ENCODE measurements at regions not wholly inside any gene's neighbourhood (a gene's known extent, or its start where the extent isn't known, plus 50 kb on each side); places are given as distances from the start of the nearest gene placed in this dataset.

DNA sequence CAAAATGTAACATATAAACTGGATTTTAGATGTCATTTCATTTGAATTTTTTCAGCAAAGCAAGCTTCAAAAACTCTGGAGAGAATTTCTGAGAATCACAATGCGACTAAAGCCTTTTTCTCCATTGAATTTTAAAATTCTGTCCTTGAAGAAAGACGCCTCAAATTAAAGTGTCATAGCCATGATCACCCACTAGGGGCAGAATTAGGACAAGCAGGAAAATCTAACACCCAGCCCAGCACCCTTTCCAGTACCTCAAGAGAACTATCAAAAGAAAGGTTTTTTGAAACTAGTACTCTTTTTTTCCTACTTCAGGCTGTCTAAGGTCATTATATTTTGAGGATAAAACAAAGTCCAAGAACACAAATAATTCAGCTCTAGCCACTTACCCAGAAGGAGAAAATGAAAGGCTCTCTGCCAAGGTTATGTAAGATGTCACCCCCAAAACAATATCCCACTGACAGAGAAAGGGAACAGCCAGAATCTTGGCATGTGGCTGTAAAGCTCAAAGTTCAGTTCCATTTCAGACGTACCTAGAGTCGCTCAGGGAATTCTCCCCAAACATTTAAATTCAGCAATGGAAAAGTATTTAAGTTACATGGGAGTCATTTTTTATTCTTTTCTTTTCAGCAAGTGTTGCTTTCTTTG lies 299.4 kb downstream of the SNX13 start:
- no peaks in the 10 kb centered on the region for H3K9me2 ChIP-seq (replicated peaks; ENCODE audit: low read length)
- H3K9ac ChIP-seq (ENCODE audit: low read length): no peak overlapping the region
- no peaks in the 10 kb centered on the region for H3K4me1 ChIP-seq (ENCODE audit: insufficient read depth, low read length)
- no peak for ATAC-seq
- no peaks in the 10 kb centered on the region for H3K79me2 ChIP-seq (ENCODE audit: low read length)
- H3K9me3 ChIP-seq (ENCODE audit: low read length): no peaks in the 10 kb centered on the region
- no peaks in the 10 kb centered on the region for H3K36me3 ChIP-seq (ENCODE audit: low read depth, low read length)
- intact Hi-C loops (cut with micrococcal nuclease): loop anchor here (10.0 kb wide), 2 partner anchors 196 to 496 kb away; no protein-coding TSS in a partner anchor
- H3F3A ChIP-seq (ENCODE audit: low read length, unreplicated experiment): no peaks in the 10 kb centered on the region
- no TSS peak for BruUV-seq (replicated peaks)
- H3K27ac ChIP-seq (ENCODE audit: low read length): no peak overlapping the region
- H2AFZ ChIP-seq (ENCODE audit: low read length): no peak overlapping the region
- DNase-seq: peak; percentile 64
- H3K4me2 ChIP-seq (ENCODE audit: low read length): no peak overlapping the region
- POLR2A ChIA-PET (ENCODE audit: unreplicated experiment): no interaction called here
- no peak for TF ChIP-seq EZH2phosphoT487 (IDR thresholded peaks at IDR 0.05; ENCODE audit: borderline replicate concordance, low read length)
- TF ChIP-seq, protein P1, sequence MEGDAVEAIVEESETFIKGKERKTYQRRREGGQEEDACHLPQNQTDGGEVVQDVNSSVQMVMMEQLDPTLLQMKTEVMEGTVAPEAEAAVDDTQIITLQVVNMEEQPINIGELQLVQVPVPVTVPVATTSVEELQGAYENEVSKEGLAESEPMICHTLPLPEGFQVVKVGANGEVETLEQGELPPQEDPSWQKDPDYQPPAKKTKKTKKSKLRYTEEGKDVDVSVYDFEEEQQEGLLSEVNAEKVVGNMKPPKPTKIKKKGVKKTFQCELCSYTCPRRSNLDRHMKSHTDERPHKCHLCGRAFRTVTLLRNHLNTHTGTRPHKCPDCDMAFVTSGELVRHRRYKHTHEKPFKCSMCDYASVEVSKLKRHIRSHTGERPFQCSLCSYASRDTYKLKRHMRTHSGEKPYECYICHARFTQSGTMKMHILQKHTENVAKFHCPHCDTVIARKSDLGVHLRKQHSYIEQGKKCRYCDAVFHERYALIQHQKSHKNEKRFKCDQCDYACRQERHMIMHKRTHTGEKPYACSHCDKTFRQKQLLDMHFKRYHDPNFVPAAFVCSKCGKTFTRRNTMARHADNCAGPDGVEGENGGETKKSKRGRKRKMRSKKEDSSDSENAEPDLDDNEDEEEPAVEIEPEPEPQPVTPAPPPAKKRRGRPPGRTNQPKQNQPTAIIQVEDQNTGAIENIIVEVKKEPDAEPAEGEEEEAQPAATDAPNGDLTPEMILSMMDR (conservative IDR thresholded peaks at IDR 0.05; ENCODE audit: low read depth, low read length): peak; percentile 76
- no peak for TF ChIP-seq EZH2 (IDR thresholded peaks at IDR 0.05; ENCODE audit: low read length, unreplicated experiment)
- H3K27me3 ChIP-seq (ENCODE audit: low read length): no peaks in the 10 kb centered on the region
- no peak overlapping the region for H3K4me3 ChIP-seq (ENCODE audit: low read length)
- CTCF ChIA-PET: no interaction called here
- H4K20me1 ChIP-seq (ENCODE audit: low read length): no peaks in the 10 kb centered on the region

DNA sequence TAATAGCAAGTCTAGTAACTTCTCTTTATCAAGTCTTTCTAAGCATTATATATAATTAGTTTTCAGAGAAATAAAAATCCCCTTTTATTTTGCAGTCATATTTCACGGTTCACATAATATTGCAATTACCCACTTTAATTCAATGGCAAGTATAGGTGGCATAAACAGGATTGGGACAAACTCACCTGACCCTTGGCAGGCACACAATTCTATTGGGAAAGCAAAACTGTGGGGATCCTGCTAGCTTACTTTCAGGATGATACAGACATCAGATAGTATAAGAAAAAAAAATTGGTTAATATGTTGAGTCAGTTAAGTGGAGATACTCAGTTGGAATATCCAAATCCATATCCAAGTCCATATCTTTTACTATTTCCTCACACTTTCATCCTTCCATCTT lies 294.8 kb downstream of the SNX13 start:
- Histone ChIP-seq H3K9me3 (ENCODE audit: low read length) (no peaks in the 10 kb centered on the region), H2AFZ (ENCODE audit: low read length) (no peak overlapping the region), H3K79me2 (ENCODE audit: low read length) (no peaks in the 10 kb centered on the region), H3K27ac (ENCODE audit: low read length) (no peak overlapping the region), H3K4me3 (ENCODE audit: low read length) (no peak overlapping the region), H3K36me3 (ENCODE audit: low read depth, low read length) (no peaks in the 10 kb centered on the region), H3K9me2 (replicated peaks; ENCODE audit: low read length) (no peaks in the 10 kb centered on the region), H3F3A (ENCODE audit: low read length, unreplicated experiment) (no peaks in the 10 kb centered on the region), H3K4me2 (ENCODE audit: low read length) (no peak overlapping the region), H3K27me3 (ENCODE audit: low read length) (no peaks in the 10 kb centered on the region), H3K4me1 (ENCODE audit: insufficient read depth, low read length) (peaks cover 4% of the 10 kb centered on the region; the same call in 1 of the 2 replicates), H3K9ac (ENCODE audit: low read length) (no peak overlapping the region), H4K20me1 (ENCODE audit: low read length) (no peaks in the 10 kb centered on the region)
- BruUV-seq (replicated peaks): no TSS peak
- TF ChIP-seq, protein P1 (conservative IDR thresholded peaks at IDR 0.05; ENCODE audit: low read depth, low read length): no peak
- no peak for TF ChIP-seq EZH2 (IDR thresholded peaks at IDR 0.05; ENCODE audit: low read length, unreplicated experiment)
- TF ChIP-seq EZH2phosphoT487 (IDR thresholded peaks at IDR 0.05; ENCODE audit: borderline replicate concordance, low read length): no peak
- DNase-seq: no peak
- POLR2A ChIA-PET (ENCODE audit: unreplicated experiment): no interaction called here
- intact Hi-C loops (cut with micrococcal nuclease): loop anchor here (5.0 to 10.0 kb wide), 4 partner anchors 201 to 718 kb away; no protein-coding TSS in a partner anchor
- no peak for ATAC-seq
- CTCF ChIA-PET: interaction anchor here (0.5 kb wide), 1 partner anchor 757 kb away, joined by 3 read pairs; no protein-coding TSS in a partner anchor

Measured in PC-3 (cell line).